SK-N-SH (cell line): ENCODE measurements at regions not wholly inside any gene's neighbourhood (a gene's known extent, or its start where the extent isn't known, plus 50 kb on each side); places are given as distances from the start of the nearest gene placed in this dataset.

ENCODE experiments used
- CTCF ChIA-PET: fragments of 300-600, 350-600 bp; formaldehyde crosslinking; extraction: SDS; loops from one replicate; lab custom pipeline; 2021; lab: Yijun Ruan, JAX
- POLR2A ChIA-PET: fragments of 350-600 bp; sonication (Branson Sonifier 250); formaldehyde crosslinking; extraction: SDS; loops from one replicate; lab custom pipeline; 2020; ENCODE audit warnings: antibody characterized with exemption, inconsistent platforms; lab: Yijun Ruan, JAX
- DNase-seq: peaks from one replicate; pipeline ENCODE4 v3.0.0; 2012
- H2AFZ ChIP-seq: fragments of 200-600 bp; sonication (generic); 2 replicates; pipeline ENCODE4 v1.8.1; 2016; ENCODE audit warnings: antibody characterized with exemption, mild to moderate bottlenecking, low read depth
- H3F3A ChIP-seq: fragments of 200-600 bp; sonication (generic); replicated peaks from 2 replicates; pipeline ENCODE3; 2016; ENCODE audit warnings: antibody characterized with exemption, mild to moderate bottlenecking; ENCODE audit not compliant: insufficient read depth
- H3K27ac ChIP-seq, 2 experiments: fragments of 200-500 bp in 1 of 2; fragments of 200-600 bp in 1 of 2; sonication (Bioruptor generic) in 1 of 2; sonication (generic), shearing (Covaris generic) in 1 of 2; 2 replicates each; pipeline versions ENCODE4 v1.5.1 to v1.6.1; 2014 to 2016; ENCODE audit warnings: low read depth in 2 of 2, inconsistent platforms in 1 of 2, low read length in 1 of 2, mild to moderate bottlenecking in 1 of 2, mixed read lengths in 1 of 2
- H3K27me3 ChIP-seq: fragments of 200-600 bp; sonication (generic), shearing (Covaris generic); 2 replicates; pipeline ENCODE4 v1.6.1; 2016; ENCODE audit warnings: mixed run types; ENCODE audit not compliant: insufficient read depth
- H3K36me3 ChIP-seq, 2 experiments: fragments of 200-500 bp in 1 of 2; fragments of 200-600 bp in 1 of 2; sonication (Bioruptor generic) in 1 of 2; sonication (generic) in 1 of 2; replicated peaks in 1 of 2; 2 replicates each; pipeline versions ENCODE3 to v1.5.1; 2014 to 2016; ENCODE audit warnings: low read length in 1 of 2, mild to moderate bottlenecking in 1 of 2; ENCODE audit not compliant: insufficient read depth in 2 of 2, control insufficient read depth in 1 of 2
- H3K4me1 ChIP-seq, 2 experiments: fragments of 200-500 bp in 1 of 2; fragments of 200-600 bp in 1 of 2; sonication (Bioruptor generic) in 1 of 2; sonication (generic), shearing (Covaris generic) in 1 of 2; 2 replicates each; pipeline versions ENCODE4 v1.5.1 to v1.6.1; 2014 to 2016; ENCODE audit warnings: low read depth in 1 of 2, low read length in 1 of 2, mixed run types in 1 of 2; ENCODE audit not compliant: insufficient read depth in 2 of 2, control insufficient read depth in 1 of 2
- H3K4me2 ChIP-seq: fragments of 200-600 bp; sonication (generic), shearing (Covaris generic); 2 replicates; pipeline ENCODE4 v1.6.1; 2017; ENCODE audit warnings: mixed run types
- H3K4me3 ChIP-seq, 2 experiments: fragments of 200-500 bp in 1 of 2; fragments of 200-600 bp in 1 of 2; sonication (Bioruptor generic) in 1 of 2; sonication (generic), shearing (Covaris generic) in 1 of 2; 2 replicates each; pipeline versions ENCODE4 v1.5.1 to v1.8.1; 2014 to 2016; ENCODE audit warnings: low read depth in 2 of 2, inconsistent platforms in 1 of 2, low read length in 1 of 2, mild to moderate bottlenecking in 1 of 2, mixed read lengths in 1 of 2, moderate library complexity in 1 of 2
- H3K79me2 ChIP-seq: fragments of 200-600 bp; sonication (generic); 2 replicates; pipeline ENCODE4 v1.8.1; 2017; ENCODE audit warnings: mild to moderate bottlenecking; ENCODE audit not compliant: insufficient read depth
- H3K9ac ChIP-seq: fragments of 200-600 bp; sonication (generic); 2 replicates; pipeline ENCODE4 v1.6.1; 2017; ENCODE audit warnings: mixed run types
- H3K9me2 ChIP-seq: fragments of 200-600 bp; sonication (generic); 2 replicates; pipeline ENCODE4 v1.6.1; 2017; ENCODE audit warnings: mixed run types
- H3K9me3 ChIP-seq: fragments of 200-600 bp; sonication (generic); 2 replicates; pipeline ENCODE4 v1.6.1; 2017; ENCODE audit warnings: mixed run types, mild to moderate bottlenecking, moderate library complexity
- H4K20me1 ChIP-seq: fragments of 200-600 bp; sonication (generic); 2 replicates; pipeline ENCODE4 v1.6.1; 2017; ENCODE audit warnings: mild to moderate bottlenecking, mixed run types; ENCODE audit not compliant: insufficient read depth
- CTCF ChIP-seq: fragments of 200-600 bp; sonication (generic); IDR thresholded peaks from 2 replicates; pipeline ENCODE4 v1.6.1; 2017; ENCODE audit warnings: antibody characterized with exemption, mild to moderate bottlenecking, moderate library complexity
- EP300 ChIP-seq, 2 experiments: IDR thresholded peaks; 2 replicates each; pipeline versions ENCODE4 v1.4.0 to v1.6.1; 2012; ENCODE audit warnings: borderline replicate concordance in 1 of 2, low read depth in 1 of 2, low read length in 1 of 2
- EZH2phosphoT487 ChIP-seq: fragments of 200-600 bp; sonication (generic); IDR thresholded peaks from 2 replicates; pipeline ENCODE4 v1.6.1; 2017; ENCODE audit warnings: low read depth, mixed run types, mild to moderate bottlenecking, antibody characterized with exemption, moderate library complexity, borderline replicate concordance
- MXI1 ChIP-seq: IDR thresholded peaks from 2 replicates; pipeline ENCODE4 v1.6.1; 2012; ENCODE audit warnings: mild to moderate bottlenecking, low read depth, low read length, improper control_type of control experiment
- PBX3 ChIP-seq: IDR thresholded peaks from 2 replicates; pipeline ENCODE4; 2012
- POLR2AphosphoS5 ChIP-seq: IDR thresholded peaks from 2 replicates; pipeline ENCODE4 v1.6.1; 2012; ENCODE audit warnings: low read depth, low read length
- RAD21 ChIP-seq: IDR thresholded peaks from 2 replicates; pipeline ENCODE4 v1.6.1; 2012; ENCODE audit warnings: mild to moderate bottlenecking, low read length
- REST ChIP-seq: IDR thresholded peaks from 2 replicates; pipeline ENCODE4 v1.6.1; 2012; ENCODE audit warnings: mild to moderate bottlenecking, low read depth, low read length, moderate library complexity
- RFX5 ChIP-seq: IDR thresholded peaks from 2 replicates; pipeline ENCODE4 v1.6.1; 2012; ENCODE audit warnings: mild to moderate bottlenecking, improper control_type of control experiment, low read length
- RXRA ChIP-seq: IDR thresholded peaks from 2 replicates; pipeline ENCODE4 v1.4.0; 2012; ENCODE audit warnings: low read depth, mild to moderate bottlenecking, borderline replicate concordance
- SMC3 ChIP-seq: IDR thresholded peaks from 2 replicates; pipeline ENCODE4 v1.6.1; 2012; ENCODE audit warnings: low read depth, low read length, improper control_type of control experiment
- WGBS: methylation state at CpG from one replicate; pipeline ENCODE4 v1.1.6; 2017; ENCODE audit warnings: low lambda C conversion rate; 5-methylcytosine and 5-hydroxymethylcytosine counted together

- TF ChIP-seq POLR2AphosphoS5, result no peak
- TF ChIP-seq, all 33 proteins: peak for 0
- no peak overlapping the region for H3K4me2 ChIP-seq
- H3K9ac ChIP-seq, result no peak overlapping the region
- H3K27ac ChIP-seq, result no peak overlapping the region
- no peaks in the 10 kb centered on the region for H3K79me2 ChIP-seq
- H3K4me1 ChIP-seq, result no peaks in the 10 kb centered on the region
- H4K20me1 ChIP-seq, result no peaks in the 10 kb centered on the region
- no peak overlapping the region for H2AFZ ChIP-seq
- DNase-seq, result no peak
- ChIA-PET POLR2A (no interaction called here), CTCF (interaction anchor here (1.2 to 2.8 kb wide), 2 partner anchors 14 to 292 kb away, joined by 3 to 15 read pairs; no protein-coding TSS in a partner anchor)
- H3K36me3 ChIP-seq, result no peaks in the 10 kb centered on the region
- H3F3A ChIP-seq, result no peaks in the 10 kb centered on the region
- 67% methylated on average over 1 of the region's 1 CpG for WGBS
- H3K9me2 ChIP-seq, result no peaks in the 10 kb centered on the region
- no peak overlapping the region for H3K4me3 ChIP-seq
- H3K27me3 ChIP-seq, result no peaks in the 10 kb centered on the region
- peaks cover 9% of the 10 kb centered on the region for H3K9me3 ChIP-seq
Observed at GRCh38 chr6:165864925-165865324, 201.9 kb upstream of the PDE10A start.

DNA sequence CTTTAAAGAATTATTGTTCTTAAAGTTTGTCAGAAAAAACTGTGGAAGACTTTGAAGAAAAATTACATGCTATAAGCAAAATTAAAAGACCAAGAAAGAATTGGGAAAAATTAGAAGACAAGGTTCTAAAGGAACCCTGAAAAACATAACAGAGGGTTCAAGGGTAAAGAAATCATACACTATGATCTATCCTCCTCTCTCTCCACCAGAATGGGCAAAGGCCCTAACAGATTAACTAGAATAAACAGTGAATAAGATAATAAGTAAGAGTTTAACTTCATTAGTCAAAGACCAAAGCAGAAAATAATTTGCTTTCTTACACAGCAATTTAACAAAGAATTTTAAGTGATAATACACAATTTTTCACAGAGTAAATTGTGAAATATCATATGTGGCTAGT lies 201.2 kb upstream of the PDE10A start:
- H3K27ac ChIP-seq, result no peak overlapping the region
- H2AFZ ChIP-seq, result no peak overlapping the region
- no peaks in the 10 kb centered on the region for H3F3A ChIP-seq
- no peaks in the 10 kb centered on the region for H3K4me1 ChIP-seq
- no peak overlapping the region for H3K4me2 ChIP-seq
- H3K9me2 ChIP-seq, result no peaks in the 10 kb centered on the region
- no peak overlapping the region for H3K9ac ChIP-seq
- no peak overlapping the region for H3K4me3 ChIP-seq
- POLR2A ChIA-PET, result no interaction called here
- CTCF ChIA-PET, result interaction anchor here (1.6 to 2.8 kb wide), 2 partner anchors 14 to 21 kb away, joined by 5 to 15 read pairs; no protein-coding TSS in a partner anchor
- no peaks in the 10 kb centered on the region for H4K20me1 ChIP-seq
- H3K27me3 ChIP-seq, result no peaks in the 10 kb centered on the region
- no peaks in the 10 kb centered on the region for H3K36me3 ChIP-seq
- TF ChIP-seq REST (no peak), RAD21 (no peak), PBX3 (no peak), MXI1 (no peak), RXRA (no peak)
- H3K79me2 ChIP-seq, result no peaks in the 10 kb centered on the region
- no peak for DNase-seq
- peaks cover 9% of the 10 kb centered on the region for H3K9me3 ChIP-seq

DNA sequence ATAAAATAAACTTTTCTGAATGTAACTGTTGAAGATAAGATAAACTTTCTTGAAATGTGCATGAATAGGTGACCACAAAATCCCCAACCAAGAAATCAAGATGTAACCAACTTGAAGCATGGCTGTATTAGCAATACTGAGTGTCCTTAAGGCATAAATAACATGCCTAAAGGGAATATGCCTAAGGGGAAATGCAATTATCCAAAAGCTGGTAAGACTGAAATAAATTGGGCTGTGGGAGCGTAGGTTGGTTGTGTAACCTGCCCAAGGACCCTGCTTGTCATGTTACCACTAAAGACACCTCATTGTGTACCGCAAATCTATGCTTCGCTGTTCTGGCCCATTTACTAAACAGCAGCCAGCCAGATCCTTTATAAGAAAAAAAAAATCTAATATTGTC lies 200.8 kb upstream of the PDE10A start:
- Histone ChIP-seq H3F3A (no peaks in the 10 kb centered on the region), H3K4me3 (no peak overlapping the region), H3K4me1 (no peaks in the 10 kb centered on the region), H3K27ac (no peak overlapping the region), H3K27me3 (no peaks in the 10 kb centered on the region), H3K4me2 (no peak overlapping the region), H3K9me3 (peaks cover 9% of the 10 kb centered on the region), H3K9me2 (no peaks in the 10 kb centered on the region), H3K79me2 (no peaks in the 10 kb centered on the region), H3K36me3 (no peaks in the 10 kb centered on the region), H2AFZ (no peak overlapping the region), H4K20me1 (no peaks in the 10 kb centered on the region), H3K9ac (no peak overlapping the region)
- DNase-seq, result no peak
- WGBS, result 56% methylated on average over 3 of the region's 3 CpGs
- POLR2A ChIA-PET, result no interaction called here
- CTCF ChIA-PET, result interaction anchor here (1.4 to 2.8 kb wide), 3 partner anchors 13 to 138 kb away, joined by 3 to 15 read pairs (median 5); no protein-coding TSS in a partner anchor
- TF ChIP-seq CTCF (no peak), EP300 (IDR thresholded peaks at IDR 0.05; ENCODE audit: borderline replicate concordance in 1 of 2, low read depth in 1 of 2, low read length in 1 of 2) (no peak), RFX5 (no peak), SMC3 (no peak), EZH2phosphoT487 (no peak)
